HL-60 (cell line): ENCODE measurements at regions not wholly inside any gene's neighbourhood (a gene's known extent, or its start where the extent isn't known, plus 50 kb on each side); places are given as distances from the start of the nearest gene placed in this dataset.

ENCODE experiments used
- CTCF ChIP-seq: IDR thresholded peaks from one replicate; pipeline ENCODE4 v1.5.1; 2011; ENCODE audit warnings: low read length, control low read depth, inconsistent platforms; ENCODE audit not compliant: insufficient read depth
- GABPA ChIP-seq: IDR thresholded peaks from 2 replicates; pipeline ENCODE4 v1.6.1; 2012; ENCODE audit warnings: low read depth
- POLR2AphosphoS5 ChIP-seq: IDR thresholded peaks from 2 replicates; pipeline ENCODE4 v1.6.1; 2012; ENCODE audit warnings: low read depth
- REST ChIP-seq: IDR thresholded peaks from 2 replicates; pipeline ENCODE4 v1.6.1; 2012; ENCODE audit warnings: low read depth; ENCODE audit not compliant: insufficient replicate concordance
- SPI1 ChIP-seq: IDR thresholded peaks from 2 replicates; pipeline ENCODE4 v1.6.1; 2012; ENCODE audit warnings: low read depth, mild to moderate bottlenecking, borderline replicate concordance

- TF ChIP-seq CTCF (no peak), POLR2AphosphoS5 (no peak), REST (no peak), GABPA (no peak), SPI1 (no peak)
Measured at GRCh38 chr2:167510071-167510759, 621.9 kb downstream of the XIRP2 start.
